Upper lobe of right lung (tissue), 1 donor: ENCODE measurements at regions not wholly inside any gene's neighbourhood (a gene's known extent, or its start where the extent isn't known, plus 50 kb on each side); places are given as distances from the start of the nearest gene placed in this dataset.

Experiments
- ATAC-seq: fragments of 200-7000 bp; cut with Tn5 transposase; one replicate; pipeline ENCODE4 v1.9.1; 2020; ENCODE audit warnings: mild to moderate bottlenecking, moderate library complexity
- DNase-seq: peaks from one replicate; pipeline ENCODE4 v3.0.0-alpha.2; 2020
- H3K27ac ChIP-seq: fragments of 200-600 bp; one replicate; pipeline ENCODE4 v1.8.0; 2022
- H3K27me3 ChIP-seq: fragments of 200-600 bp; one replicate; pipeline ENCODE4 v1.8.0; 2022; ENCODE audit warnings: mild to moderate bottlenecking
- H3K36me3 ChIP-seq: fragments of 200-600 bp; one replicate; pipeline ENCODE4 v1.8.0; 2022
- H3K4me1 ChIP-seq: fragments of 200-600 bp; one replicate; pipeline ENCODE4 v1.8.0; 2022
- H3K4me3 ChIP-seq: fragments of 200-600 bp; one replicate; pipeline ENCODE4 v1.8.0; 2022; ENCODE audit warnings: mild to moderate bottlenecking
- H3K9me3 ChIP-seq: fragments of 200-600 bp; one replicate; pipeline ENCODE4 v1.8.0; 2022
- CTCF ChIP-seq: fragments of 200-600 bp; IDR thresholded peaks from one replicate; pipeline ENCODE4 v1.8.0; 2022; ENCODE audit warnings: antibody characterized with exemption
- intact Hi-C: fragments of 100-400 bp; cut with DNase I; formaldehyde crosslinking; loops from one replicate; pipeline ENCODE4 v1.11.0; 2022
- donor health status: DM: no; HTN: yes; CAD: no; lungs with severe emphysema.

DNA sequence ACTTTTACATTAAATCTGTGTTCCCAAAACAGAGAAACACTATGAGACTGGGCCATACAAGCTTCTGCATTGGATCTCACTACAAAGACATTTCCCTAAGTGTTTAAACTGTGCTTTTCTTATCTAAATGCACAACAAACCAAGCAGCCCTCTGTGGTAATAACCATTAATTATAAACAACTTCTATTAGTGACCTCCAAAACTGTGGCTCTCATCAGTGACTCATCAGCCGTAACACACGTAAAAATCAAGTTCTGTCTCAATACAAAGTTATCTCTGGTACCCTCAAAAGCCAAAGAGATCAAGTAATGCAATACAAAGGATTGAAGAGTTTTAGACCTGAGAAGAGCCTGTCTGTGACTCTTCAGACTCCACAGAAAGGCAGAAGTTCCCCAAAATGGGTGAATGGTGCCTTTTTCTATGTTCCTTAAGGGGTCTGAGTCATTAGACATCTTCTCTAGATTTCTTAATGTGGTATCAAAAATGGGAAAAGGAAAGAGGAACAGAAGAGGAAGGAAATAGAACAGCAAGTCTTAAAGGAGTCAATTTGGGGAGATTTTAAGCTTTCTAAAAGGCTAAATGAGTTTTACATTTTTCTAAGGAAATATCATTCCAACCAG is 189.8 kb upstream of the PPP1R2C start:
- Histone ChIP-seq H3K36me3 (no peaks in the 10 kb centered on the region), H3K27me3 (no peaks in the 10 kb centered on the region), H3K27ac (no peak overlapping the region), H3K9me3 (no peaks in the 10 kb centered on the region), H3K4me1 (no peaks in the 10 kb centered on the region), H3K4me3 (no peak overlapping the region)
- no peak for TF ChIP-seq CTCF
- DNase-seq (no peak), ATAC-seq (no peak)
- intact Hi-C loops = no loop called here

GRCh38 chrX:42973321-42973720 is 195.4 kb upstream of the PPP1R2C start:
- no peak for DNase-seq
- intact Hi-C loops = no loop called here
- H3K27me3 ChIP-seq = no peaks in the 10 kb centered on the region
- H3K4me3 ChIP-seq = no peak overlapping the region
- H3K27ac ChIP-seq = no peak overlapping the region
- H3K4me1 ChIP-seq = no peaks in the 10 kb centered on the region
- no peaks in the 10 kb centered on the region for H3K9me3 ChIP-seq
- ATAC-seq = no peak
- no peak for TF ChIP-seq CTCF
- H3K36me3 ChIP-seq = no peaks in the 10 kb centered on the region

DNA sequence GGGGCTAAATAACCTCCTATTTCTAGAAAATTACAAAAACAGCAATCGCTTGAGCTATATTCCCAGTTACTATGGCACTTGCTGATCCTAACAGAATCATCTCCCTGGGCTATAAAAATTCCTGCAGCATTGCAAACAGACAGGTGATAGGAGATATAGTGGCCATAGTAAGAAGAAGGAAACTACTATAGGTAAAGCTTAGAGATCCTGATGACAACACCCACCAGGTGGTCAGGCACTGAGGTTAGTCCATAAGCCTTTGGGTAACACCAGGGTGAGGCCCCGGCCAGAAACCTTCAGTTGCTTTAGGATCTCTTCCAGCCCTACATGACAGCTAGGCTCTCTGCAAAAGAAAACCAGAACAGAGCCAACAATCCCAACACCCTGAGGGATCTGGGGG is 197.9 kb upstream of the PPP1R2C start:
- H3K27ac ChIP-seq = no peak overlapping the region
- intact Hi-C loops = no loop called here
- H3K27me3 ChIP-seq = no peaks in the 10 kb centered on the region
- H3K4me1 ChIP-seq = no peaks in the 10 kb centered on the region
- no peak for TF ChIP-seq CTCF
- no peak overlapping the region for H3K4me3 ChIP-seq
- ATAC-seq = no peak
- H3K36me3 ChIP-seq = no peaks in the 10 kb centered on the region
- DNase-seq = no peak
- no peaks in the 10 kb centered on the region for H3K9me3 ChIP-seq

GRCh38 chrX:42976746-42977366 is 198.9 kb upstream of the PPP1R2C start:
- no peak for DNase-seq
- Histone ChIP-seq H3K9me3 (no peaks in the 10 kb centered on the region), H3K27me3 (no peaks in the 10 kb centered on the region), H3K27ac (no peak overlapping the region), H3K36me3 (no peaks in the 10 kb centered on the region), H3K4me3 (no peak overlapping the region), H3K4me1 (no peaks in the 10 kb centered on the region)
- intact Hi-C loops = no loop called here
- no peak for TF ChIP-seq CTCF
- no peak for ATAC-seq

DNA sequence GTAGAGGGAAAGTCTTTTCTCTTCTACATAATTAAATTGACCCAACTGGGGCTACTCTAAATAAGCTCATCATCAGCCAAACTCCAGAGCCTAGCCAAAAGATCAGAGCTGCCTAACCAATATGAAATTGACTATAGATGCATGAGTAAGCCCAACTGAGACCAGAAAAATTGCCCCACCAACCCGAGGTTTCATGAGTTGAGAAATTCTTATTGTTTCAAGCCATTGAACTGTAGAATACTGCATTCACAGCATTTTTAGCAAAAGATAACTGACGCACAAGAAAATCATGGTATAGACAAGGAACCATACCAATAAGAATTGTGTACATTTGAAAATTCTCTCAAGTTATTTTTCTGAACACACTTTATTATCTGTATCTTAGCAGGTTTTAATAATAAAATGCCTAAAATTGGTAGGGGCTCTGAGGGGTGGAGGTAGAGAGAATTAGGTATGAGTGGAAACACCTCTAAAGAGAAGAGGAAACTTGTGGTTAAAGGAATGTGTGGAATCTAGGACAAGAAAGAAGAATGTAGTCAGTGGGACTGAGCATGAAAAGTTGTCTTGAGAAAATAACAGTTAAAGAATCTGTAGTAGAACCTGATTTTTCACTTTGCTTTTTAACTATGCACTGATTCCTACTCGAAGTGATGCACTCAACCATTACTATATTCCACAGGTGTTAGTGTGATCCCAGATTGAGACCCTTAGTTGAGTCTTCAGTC is 200.9 kb upstream of the PPP1R2C start:
- Histone ChIP-seq H3K4me3 (no peak overlapping the region), H3K36me3 (no peaks in the 10 kb centered on the region), H3K27me3 (no peaks in the 10 kb centered on the region), H3K4me1 (no peaks in the 10 kb centered on the region), H3K27ac (no peak overlapping the region), H3K9me3 (no peaks in the 10 kb centered on the region)
- DNase-seq (no peak), ATAC-seq (no peak)
- no peak for TF ChIP-seq CTCF
- intact Hi-C loops = no loop called here
